GM13977 (cell line): ENCODE measurements at regions not wholly inside any gene's neighbourhood (a gene's known extent, or its start where the extent isn't known, plus 50 kb on each side); places are given as distances from the start of the nearest gene placed in this dataset.

Experiments
- DNase-seq: peaks from one replicate; pipeline ENCODE4 v3.0.0; 2012; ENCODE audit warnings: low spot score
- CTCF ChIP-seq: IDR thresholded peaks from 2 replicates; pipeline ENCODE4 v1.5.1; 2012; ENCODE audit warnings: mild to moderate bottlenecking, control low read depth; ENCODE audit not compliant: insufficient read depth; ENCODE audit errors: extremely low read depth, missing control alignments
- in situ Hi-C: fragments of 300-500 bp; cut with MboI; formaldehyde crosslinking; loops from one replicate; pipeline ENCODE4 v1.12.0; 2022; ENCODE audit warnings: low sequenced_read_pairs, low pct_unique_long_range_greater_than_20kb, mixed read lengths, inconsistent platforms; ENCODE audit not compliant: unreplicated experiment

- in situ Hi-C loops, result no loop called here
- no peak for TF ChIP-seq CTCF
- DNase-seq, result no peak
Measured at GRCh38 chr18:64318547-64318946, 169.7 kb upstream of the LINC00305 start.

GRCh38 chr18:64311859-64312258 is 163.0 kb upstream of the LINC00305 start:
- no peak for DNase-seq
- in situ Hi-C loops, result no loop called here
- TF ChIP-seq CTCF, result no peak

- DNase-seq, result no peak
- in situ Hi-C loops, result no loop called here
Measured at GRCh38 chr18:64295839-64296238, 147.0 kb upstream of the LINC00305 start.

GRCh38 chr18:64294967-64295366 is 146.1 kb upstream of the LINC00305 start:
- DNase-seq, result no peak
- TF ChIP-seq CTCF, result no peak
- in situ Hi-C loops, result no loop called here

More at GRCh38 chr18:64295839-64296238, 147.0 kb upstream of the LINC00305 start:
- no peak for TF ChIP-seq CTCF

- DNase-seq, result no peak
- in situ Hi-C loops, result no loop called here
- no peak for TF ChIP-seq CTCF
Measured at GRCh38 chr18:64288432-64288831, 139.5 kb upstream of the LINC00305 start.

DNA sequence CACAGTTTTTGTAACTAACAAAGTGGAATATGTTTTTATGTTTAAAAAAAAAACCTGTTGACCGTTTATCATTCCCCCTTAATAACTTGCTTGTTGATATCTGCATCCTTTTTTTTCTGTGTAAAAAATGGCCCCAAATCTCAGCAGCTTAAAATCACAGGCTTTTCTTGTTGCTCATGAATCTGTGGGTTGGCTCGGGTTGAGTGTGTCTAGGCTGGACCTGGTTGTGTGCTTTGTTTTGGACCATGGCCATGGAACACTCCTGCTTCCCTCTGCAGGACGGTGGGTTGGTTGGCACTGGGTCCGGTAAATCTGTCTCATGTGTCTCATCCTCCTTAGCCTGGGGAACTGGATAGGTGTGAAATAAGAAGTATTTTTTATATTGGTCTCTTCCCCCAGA is 139.0 kb upstream of the LINC00305 start:
- in situ Hi-C loops, result no loop called here
- TF ChIP-seq CTCF, result no peak
- no peak for DNase-seq

DNA sequence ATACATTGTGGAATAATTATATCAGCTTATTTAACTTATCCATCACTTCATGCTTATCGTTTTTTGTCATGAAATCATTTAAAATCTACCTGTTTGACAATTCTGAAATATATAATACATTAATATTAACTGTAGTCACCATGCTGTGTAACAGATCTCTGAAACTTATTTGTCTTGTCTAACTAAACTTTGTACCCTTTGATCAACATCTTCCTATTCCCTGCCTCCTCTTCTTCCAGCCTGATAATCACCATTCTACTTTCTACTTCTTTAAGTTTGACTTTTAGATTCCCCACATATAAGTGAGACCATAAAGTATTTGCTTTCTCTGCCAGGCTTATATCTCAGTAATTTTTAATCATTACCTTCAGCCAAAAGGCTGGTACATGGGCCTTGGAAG is 134.2 kb upstream of the LINC00305 start:
- no peak for TF ChIP-seq CTCF
- no peak for DNase-seq
- in situ Hi-C loops, result no loop called here
